HG03175 (cell line): ENCODE measurements at regions not wholly inside any gene's neighbourhood (a gene's known extent, or its start where the extent isn't known, plus 50 kb on each side); places are given as distances from the start of the nearest gene placed in this dataset.

ENCODE experiments used
- ATAC-seq: cut with Tn5 transposase; IDR thresholded peaks from one replicate; pipeline ENCODE4 v1.9.1; 2021; ENCODE audit warnings: mild to moderate bottlenecking, moderate library complexity; ENCODE audit not compliant: unreplicated experiment

GRCh38 chr2:236654496-236654895 is 84.9 kb downstream of the ACKR3 start:
- ATAC-seq, result no peak

DNA sequence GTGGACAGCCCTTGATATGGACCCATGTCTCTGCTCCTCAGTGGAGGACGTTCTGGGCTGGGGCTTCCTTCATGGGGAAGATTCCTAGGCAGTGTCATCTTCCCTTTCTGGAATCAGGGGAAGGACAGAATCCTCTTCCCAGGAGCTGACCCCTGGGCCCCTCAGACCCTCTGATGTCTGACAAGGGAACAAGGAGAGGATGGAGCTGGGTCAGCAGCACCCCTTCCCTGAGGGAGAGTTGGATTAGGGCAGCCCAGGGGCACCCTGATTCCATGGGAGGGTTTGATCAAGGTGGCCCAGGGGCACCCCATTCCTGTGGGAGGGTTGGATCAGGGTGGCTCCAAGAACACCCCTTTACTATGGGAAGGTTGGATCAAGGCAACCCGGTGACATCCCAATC is 86.5 kb downstream of the ACKR3 start:
- no peak for ATAC-seq

GRCh38 chr2:236656721-236657120 is 87.1 kb downstream of the ACKR3 start:
- ATAC-seq, result no peak

GRCh38 chr2:236657215-236657614 is 87.6 kb downstream of the ACKR3 start:
- ATAC-seq, result no peak

DNA sequence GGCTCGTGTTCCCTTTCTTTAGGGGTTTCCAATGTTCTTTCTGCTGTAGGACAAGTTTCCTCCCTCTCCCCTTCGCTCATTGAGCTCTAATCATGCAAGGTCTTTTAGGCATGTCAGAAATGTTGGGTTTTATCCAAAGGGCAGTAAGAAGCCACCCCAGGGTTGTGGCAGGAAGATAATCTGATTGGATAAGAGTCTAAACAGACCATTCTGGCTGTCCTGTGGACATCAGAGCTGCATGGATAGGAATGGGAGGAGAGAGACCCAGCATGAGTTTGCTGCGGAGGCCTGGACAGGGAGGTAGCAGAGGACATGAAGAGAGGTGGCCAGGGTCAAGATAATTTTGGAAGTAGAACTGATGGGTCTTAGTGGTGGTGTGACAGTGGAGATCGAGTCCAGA is 88.2 kb downstream of the ACKR3 start:
- no peak for ATAC-seq

GRCh38 chr2:236658974-236659757 is 89.5 kb downstream of the ACKR3 start:
- ATAC-seq, result no peak

DNA sequence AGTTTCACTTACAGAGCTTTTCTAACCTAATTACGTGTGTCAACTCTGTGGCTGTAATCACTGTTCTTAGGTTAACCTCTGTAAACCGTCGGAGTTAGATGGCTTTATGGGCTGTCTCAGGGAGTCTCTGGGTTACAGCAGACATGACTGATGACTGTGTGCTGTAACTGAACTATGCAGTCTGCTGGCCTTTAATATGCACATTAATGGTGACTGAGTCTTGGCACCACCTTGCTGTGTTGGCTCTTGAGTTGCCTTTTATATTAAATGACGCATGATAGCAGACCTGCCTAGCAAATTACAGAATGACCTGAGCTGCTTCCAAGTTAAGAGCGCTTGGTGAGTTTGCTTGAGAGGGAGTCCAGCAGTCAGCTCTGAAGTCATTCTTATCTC is 90.1 kb downstream of the ACKR3 start:
- no peak for ATAC-seq

DNA sequence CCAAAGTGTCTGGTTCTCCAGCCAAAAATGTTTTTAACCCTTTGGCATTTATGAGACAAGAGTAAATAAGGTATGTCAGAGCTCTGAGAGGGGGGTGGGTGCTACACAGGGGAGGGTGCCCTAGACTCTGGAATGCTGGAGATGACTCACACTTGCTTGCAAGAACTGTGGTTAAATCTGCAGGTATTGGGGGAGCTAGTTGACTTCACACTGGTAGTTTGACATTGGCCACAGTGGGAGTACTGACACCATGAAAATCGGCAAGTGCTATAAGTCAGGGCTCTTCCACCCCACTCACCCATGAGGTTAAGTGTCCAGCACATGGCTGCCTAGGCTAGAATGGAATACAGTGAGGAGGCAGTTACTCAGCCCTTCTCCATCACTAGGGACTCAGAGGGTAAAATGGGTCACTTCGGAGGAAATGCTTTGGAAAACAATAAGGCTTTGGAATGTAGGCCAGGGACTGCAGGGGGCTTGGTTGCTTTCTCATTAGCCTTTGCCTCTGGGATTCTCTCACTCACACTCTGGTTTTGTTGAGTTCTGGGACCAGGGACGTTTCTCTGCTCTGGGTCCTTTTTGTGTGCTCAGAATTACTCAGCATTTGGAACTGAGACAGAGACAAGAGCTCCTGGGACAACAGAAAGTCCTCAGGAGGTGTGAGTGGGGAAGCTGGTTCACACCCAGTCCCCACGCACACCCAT is 91.6 kb downstream of the ACKR3 start:
- ATAC-seq, result no peak

DNA sequence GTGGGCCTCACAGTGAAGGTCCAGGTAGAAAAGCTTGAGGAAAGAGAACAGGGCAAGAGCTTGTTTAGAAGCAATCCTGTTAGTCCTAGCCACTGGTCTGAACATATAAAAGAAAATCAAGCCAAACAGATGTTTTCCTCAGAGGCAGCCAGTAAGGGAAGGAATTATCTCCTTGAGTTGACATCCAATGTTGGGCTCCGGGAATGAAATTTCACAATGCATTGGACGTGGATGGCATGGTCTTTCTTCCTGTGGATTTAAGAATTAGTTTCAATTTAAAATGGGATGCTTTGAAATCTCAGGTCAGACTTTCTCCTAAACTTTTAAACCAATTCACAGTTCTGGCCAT is 92.1 kb downstream of the ACKR3 start:
- ATAC-seq, result no peak

- ATAC-seq, result no peak
These were observed 92.9 kb downstream of the ACKR3 start for GRCh38 chr2:236662231-236663185.

GRCh38 chr2:236663287-236664101 is 93.9 kb downstream of the ACKR3 start:
- no peak for ATAC-seq

GRCh38 chr2:236664136-236664535 is 94.5 kb downstream of the ACKR3 start:
- no peak for ATAC-seq

GRCh38 chr2:236665101-236665500 is 95.5 kb downstream of the ACKR3 start:
- no peak for ATAC-seq

DNA sequence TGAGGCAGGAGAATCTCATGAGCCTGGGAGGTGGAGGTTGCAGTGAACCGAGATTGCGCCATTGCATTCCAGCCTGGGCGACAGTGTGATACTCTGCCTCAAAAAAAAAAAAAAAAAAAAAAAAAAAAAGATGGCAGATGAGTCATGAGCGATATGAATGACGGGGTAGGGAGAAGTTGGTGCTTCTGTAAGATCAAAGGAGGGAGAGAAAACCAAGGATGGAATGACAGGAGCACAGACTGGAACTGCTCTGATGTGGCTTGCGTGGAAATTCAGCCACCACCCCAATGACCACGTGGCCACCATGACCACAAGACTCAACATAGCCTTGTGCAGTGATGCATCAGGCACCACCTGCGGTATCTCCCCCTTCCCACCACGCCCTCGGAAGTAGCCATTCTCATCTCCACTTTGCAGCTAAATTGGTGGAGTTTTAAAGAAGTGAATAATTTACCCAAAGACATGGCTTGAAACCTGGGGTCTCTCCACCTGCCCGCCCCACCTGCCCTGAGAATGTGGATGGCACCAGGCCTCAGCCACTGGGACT is 96.0 kb downstream of the ACKR3 start:
- ATAC-seq, result no peak

DNA sequence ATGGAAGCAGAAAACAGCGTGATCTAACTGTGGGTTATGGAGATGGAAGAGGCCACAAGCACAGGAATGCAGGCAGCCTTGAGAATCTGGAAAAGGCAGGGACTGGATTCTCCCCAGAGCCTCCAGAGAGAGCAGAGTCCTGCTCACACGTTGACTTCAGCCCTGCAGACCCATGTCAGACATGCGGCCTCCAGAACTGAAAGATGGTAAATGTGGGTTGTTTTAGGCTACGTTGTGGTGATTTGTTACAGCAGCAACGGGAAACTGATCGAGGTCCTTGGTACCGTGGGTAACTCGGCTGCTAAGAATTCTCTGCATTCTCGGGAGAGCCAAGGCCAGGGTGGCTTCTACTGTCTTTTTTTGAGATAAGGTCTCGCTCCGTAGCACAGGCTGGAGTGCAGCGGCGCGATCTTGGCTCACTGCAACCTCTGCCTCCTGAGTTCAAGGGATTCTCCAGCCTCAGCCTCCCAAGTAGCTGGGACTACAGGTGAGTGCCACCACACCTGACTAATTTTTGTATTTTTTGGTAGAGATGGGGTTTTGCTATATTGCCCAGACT is 97.1 kb downstream of the ACKR3 start:
- ATAC-seq, result no peak

- ATAC-seq, result no peak
These were observed 97.9 kb downstream of the ACKR3 start for GRCh38 chr2:236667526-236667925.

DNA sequence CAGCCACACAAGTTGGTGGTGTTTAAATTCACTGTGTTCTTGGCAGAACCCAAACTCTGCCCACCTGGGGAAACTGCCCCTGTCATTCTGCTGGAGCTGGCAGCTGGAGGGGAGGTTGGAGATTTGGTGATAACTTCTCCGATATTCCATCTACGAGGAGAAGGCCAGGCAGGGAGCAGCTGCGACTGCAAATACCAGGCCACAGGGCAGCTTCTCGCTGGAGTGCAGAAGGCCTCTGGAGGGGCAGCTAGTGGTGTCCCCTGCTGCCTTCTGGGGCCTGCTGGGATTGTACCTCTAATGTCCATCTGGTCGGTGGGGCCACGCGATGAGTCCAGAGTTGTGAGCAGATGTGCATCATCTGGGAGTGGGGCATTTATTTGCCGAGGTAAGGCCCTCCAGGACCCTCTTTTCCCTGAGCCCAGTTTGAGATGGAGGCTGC is 98.9 kb downstream of the ACKR3 start:
- no peak for ATAC-seq

GRCh38 chr2:236670235-236670620 is 100.6 kb downstream of the ACKR3 start:
- no peak for ATAC-seq

DNA sequence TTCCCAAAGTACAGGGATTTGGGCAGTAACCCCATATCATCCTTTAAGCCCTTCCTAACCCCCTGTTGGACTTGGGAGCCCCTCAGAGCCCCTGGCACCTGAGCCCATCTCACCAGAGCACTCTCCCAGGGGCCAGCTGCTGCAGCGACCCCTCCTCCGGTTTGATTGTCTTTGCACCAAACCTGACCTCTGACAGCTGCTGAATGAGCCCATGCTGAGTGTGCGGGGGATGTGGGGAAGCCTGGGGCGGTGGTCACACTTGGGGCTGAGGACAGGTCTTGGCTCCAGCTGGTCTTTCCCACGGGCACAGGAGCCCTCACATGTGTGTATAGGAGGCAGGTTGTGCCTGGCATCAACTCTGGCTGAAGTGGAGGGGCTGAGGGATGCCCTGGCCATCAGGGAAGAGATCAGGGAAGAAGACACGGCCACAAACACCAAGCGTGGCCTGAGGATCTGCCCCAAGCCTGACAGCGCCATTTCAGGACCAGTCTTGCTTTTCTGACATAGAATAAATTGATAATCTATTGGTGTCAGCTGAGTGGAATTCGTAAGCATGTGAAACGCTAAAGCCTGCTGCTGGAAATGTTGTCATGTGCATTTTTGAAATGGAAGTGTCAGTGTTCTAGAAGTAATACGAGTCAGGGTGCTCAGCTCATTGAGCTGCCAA is 102.4 kb downstream of the ACKR3 start:
- no peak for ATAC-seq
